DMS153 treated with DMSO at 0.1 percent for 48 hours (cell line): ENCODE measurements at regions not wholly inside any gene's neighbourhood (a gene's known extent, or its start where the extent isn't known, plus 50 kb on each side); places are given as distances from the start of the nearest gene placed in this dataset.
"Not testable (repeated sequence)": the region's sequence is repeated elsewhere in the genome, so short reads cannot be mapped to it uniquely, and the experiment has no call there.

Experiments used
- DNase-seq: peaks from one replicate; lab custom pipeline; 2025; ENCODE audit not compliant: unreplicated experiment; lab: John Stamatoyannopoulos, UW

DNA sequence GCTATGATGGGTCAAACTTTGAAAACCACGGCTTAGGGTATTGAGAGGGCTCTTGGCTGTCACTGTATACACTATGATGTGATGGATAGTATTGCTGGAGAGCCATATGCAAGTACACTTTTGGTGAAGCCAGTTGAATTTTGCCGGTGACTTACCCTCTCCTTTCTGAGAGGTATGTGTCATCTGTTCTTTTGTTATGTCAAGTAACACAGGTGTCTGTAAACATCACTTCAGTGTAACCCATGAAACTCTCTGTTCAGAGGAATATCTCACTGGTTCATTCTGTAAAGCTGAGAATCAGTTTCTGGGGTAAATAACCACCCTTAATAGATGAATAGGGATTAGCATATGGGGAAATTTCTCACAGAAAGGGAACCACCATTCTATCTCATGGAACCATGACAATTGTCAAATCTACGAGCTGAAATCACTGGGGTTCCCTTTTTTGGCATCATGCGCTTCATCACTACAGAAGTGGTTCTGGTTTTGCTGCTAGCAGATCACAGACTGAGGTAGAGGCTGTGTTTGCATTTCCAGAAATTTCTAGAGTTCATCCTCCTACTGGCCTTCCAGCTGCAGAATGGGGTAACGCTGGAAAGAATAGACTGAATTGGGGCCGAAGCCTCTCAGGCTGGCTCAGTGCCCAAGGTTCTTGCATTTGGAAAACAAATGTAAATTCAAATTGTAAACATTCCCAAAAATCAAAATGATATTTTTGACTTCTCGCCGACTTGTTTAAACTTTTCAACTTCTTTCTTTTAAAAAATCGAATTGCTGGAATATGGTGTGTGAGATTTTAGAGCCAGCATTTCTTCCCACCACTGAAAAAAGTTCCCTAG lies 83.3 kb upstream of the CREB5 start:
- DNase-seq: peak; percentile 96

DNA sequence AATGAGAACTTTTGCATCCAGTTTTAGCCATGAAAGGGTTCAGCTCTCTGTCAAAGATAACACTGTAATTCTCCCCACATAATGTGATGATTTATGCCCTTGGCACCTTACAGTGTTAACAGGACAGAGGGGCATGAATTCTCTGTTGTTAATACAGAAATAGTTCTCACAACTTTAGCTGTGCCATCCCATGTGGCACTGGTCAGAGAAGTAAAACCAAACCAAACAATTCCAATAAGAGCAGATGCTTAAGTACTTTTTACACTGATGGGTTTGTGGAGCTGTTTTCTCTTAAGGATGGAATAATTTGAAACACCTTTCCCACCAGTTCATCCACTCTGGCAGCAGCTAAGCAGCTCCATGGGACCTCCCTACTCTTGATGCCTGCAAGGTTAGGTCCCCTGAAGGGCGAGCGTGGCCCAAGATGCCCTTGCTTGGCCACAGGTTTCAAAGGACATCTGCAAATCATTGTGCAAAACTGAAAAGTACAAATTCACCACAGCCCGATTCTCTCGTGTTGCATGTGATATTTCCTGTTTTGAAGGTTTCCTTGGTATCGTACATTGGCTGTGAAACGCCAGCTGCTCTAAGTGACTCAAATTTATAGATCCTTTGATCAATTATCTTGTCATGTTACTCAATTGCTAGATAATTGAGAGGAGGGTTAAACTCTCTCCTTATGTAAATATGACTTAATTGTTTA lies 82.5 kb upstream of the CREB5 start:
- DNase-seq: peak; percentile 85

DNA sequence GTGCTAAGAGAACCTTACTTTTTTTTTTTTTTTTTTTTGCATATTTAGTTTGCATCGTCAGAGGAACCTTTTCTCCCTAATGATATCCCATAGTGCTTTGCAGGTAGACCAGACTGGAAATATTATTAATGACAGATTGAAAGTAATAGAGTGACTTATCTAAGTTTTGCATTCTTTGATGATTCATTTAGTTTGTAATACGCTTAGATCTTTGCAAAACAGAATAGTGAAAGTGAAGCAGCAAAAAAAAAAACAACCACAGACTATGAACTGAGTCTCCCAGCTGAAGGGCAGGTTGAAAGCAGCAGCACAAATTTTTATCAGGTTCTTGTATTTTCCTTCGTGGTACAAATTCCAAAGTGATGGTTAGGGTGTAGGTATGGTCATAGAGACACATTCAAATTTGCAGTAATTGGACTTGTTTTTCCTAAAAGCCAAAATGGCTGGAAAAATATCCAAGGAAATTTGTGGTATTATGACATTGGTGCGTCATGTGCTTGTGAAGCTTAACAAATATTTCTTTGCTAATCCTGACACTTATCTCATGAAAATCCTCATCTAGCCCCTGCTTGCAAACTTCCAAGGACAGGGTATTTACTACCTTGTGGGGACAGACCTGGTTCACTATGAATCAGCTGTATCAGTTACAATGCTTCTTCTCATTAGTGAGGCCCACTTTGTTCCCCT lies 81.8 kb upstream of the CREB5 start:
- DNase-seq: no peak

DNA sequence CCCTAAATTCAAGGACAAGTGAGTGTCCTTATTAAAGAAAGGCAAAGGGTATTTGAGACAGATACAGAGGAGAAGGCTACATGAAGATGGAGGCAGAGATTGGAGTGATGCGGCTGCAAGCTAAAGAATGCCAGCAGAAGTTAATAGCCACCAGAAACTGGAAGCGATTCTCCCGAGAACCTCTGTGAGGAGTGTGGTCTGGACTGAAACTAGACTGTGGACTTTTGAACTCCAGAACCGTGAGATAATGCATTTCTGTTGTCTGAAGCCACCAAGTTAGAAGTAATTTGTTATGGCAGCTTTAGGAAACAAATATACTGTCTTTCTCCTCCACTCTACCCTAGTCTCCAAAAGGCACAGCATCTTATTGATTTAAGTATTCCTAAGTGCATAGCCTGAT lies 80.3 kb upstream of the CREB5 start:
- DNase-seq: no peak

DNA sequence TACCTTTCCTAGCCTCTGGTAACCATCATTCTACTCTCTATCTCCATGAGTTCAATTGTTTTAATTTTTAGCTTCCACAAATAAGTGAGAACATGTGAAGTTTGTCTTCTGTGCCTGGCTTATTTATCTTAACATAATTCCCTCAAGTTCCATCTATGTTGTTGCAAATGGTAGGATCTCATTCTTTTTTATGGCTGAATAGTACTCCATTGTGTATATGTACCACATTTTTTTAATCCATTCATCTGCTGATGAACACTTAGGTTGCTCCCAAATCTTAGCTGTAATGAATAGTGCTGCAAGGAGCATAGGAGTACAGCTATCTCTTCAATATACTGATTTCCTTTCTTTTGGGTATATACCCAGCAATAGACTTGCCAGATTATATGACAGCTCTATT lies 78.8 kb upstream of the CREB5 start:
- not testable (repeated sequence) for DNase-seq

DNA sequence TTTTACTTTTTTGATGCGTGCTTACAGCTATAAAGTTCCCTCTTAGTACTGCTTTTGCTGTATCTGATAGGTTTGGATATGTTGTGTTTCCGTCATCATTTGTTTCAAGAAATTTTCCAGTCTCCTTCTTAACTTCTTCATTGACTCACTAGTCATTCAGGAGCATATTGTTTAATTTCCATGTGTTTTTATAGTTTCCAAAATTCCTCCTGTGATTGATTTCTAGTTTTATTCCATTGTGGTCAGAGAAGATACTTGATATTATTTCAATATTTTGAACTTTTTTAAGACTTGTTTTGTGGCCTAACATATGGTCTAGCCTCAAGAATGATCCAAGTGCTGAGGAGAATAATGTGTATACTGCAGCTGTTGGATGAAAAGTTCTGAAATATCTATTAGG lies 75.5 kb upstream of the CREB5 start:
- no peak for DNase-seq

DNA sequence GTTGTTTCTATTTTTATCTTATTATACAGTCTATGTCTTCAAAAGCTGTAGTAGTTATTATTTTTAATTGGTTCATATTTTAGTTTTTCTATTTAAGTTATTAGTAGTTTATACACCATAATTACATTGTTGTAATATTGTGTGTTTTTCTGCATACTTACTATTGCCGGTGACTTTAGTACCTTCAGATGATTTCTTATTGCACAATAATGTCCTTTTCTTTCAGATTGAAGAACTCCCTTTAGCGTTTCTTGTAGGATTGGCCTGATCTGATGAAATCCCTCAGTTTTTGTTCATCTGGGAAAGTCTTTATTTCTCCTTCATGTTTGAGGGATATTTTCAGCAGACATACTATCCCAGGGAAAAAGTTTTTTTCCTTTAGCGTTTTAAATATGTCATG lies 74.3 kb upstream of the CREB5 start:
- DNase-seq: no peak

DNA sequence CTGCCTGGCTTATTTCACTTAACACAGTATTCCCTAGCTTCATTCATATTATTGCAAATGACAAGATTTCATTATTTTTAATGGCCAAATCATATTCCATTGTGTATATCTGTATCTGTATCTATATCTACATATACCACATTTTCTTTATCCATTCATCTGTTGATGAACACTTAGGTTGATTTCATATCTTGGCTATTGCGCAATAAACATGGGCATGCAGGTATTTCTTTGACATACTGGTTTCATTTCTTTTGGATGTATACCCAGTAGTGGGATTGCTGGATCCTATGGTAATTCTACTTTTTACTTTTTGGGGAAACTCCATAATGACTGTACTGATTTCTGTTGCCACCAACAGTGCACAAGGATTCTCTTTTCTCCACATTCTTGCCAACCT lies 68.9 kb upstream of the CREB5 start:
- no peak for DNase-seq

DNA sequence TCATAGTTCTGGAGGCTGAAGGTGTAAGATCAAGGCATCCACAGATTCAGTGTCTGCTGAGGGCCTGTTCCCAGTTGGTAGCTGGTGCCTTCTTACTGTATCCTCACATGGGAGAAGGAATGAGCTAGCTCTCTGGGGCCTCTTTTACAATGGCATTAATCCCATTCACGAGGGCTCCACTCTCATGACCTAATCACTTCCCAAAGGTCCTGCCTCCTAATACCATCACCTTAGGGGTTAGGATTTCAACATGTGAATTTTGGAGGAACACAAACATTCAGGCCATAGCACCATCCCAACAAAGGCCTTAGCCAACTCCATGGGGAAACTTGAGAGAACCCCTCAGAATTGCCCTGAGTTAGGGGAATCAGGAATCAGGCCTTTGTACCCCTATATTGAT lies 66.1 kb upstream of the CREB5 start:
- no peak for DNase-seq

DNA sequence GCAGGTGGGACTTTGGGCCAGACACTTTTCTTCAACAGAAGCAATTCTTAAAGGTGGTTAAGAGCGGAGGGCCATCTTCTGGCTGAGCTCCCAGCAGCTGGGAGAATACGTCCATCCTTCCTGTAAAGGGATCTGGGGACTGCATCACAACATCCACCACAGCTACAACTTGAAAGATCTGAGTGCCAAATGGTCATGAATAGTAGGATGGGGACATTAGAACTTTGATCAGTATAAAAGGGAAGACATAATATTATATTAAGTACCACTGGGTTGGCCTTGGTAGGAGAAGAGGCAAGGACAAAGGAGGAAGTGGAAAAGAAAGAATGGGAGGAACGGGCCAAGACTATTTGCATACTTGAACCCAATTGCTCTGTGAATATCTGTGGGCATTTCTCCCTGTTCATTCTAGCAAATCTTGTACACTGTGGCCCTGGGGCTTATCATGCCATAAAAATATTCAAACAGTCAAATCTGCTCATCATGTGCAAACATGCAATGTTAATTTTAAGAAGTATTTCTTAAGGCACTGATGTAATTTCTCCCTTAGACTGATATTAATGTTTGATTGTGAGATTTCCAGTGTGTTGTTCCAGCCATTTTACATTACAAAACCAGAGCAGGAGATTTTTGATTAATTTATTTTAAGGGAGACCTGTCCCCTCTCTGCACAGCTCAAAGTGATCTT lies 65.5 kb upstream of the CREB5 start:
- DNase-seq: no peak

DNA sequence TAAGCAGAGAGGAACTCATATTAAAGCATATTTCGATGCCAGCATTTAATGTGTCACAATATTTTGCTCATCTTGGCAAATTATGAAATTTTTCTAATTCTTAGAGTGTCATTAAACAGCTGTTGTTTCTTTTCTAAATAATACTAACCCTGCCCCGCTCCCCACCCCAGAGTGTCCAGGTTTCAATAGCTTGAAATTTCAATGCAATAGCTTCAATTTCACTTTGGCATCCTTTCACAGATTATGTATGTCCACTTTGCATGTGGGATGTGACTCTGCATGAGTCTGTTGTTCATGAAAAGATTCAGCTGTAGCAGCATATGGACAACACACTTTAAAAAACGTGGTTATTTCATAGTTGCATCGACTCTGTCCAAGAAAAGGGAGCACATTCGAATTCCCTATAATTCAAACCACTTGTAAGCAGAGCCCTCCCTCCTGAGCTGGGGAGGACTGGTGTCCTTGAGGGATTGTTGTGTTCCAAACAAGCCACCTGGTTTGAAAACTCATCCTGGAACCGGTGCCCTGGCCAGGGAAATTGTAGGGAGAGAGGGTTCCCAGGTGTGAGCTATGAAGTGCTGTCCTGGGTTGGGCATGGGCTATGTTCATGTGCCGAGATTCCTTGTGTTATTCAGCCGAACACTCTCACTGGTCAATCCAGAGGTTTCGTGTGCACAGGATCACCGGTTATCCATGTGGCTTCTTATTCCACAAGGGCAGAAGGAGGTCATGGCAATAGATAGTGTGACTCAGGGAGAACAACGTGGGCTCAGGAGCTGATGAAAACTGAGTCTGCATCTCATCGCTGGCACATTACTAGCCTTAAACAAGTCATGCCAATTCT lies 64.6 kb upstream of the CREB5 start:
- no peak for DNase-seq

DNA sequence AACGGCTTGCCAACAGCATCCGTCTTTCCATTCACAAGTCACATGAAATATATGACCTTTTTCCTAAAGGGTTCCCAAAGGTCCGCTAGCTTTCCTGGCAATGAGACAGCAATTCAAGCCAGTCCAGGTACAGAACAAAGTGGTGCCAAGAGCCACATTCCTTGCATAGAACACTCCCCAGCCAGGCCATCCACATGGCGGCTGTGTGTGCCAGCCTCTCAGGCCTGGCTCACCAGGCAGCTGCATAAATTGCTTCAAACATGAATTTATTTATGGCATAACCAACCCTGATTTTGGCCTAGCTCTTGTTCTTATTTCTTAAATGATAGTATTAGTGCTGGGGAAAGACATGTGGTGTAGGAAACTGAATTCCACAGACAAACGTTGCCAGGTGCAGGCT lies 63.7 kb upstream of the CREB5 start:
- DNase-seq: no peak

DNA sequence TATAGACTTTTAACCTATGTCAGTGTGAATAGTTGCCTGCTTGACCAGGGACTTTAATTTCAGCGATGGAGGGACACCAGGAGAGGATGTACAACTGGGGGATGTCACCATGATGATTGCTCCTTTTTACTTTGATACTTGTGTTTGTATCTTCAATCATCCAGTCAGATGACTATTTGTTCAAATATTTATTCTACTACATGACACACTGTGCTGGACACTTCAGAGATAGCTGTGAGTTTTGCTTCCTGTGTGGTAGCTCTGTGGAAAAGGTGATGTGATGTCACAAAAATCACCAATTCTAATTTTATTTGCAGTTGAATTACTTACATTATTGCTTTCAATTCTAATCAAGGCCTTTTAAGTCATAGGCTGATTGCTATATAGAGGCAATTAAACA lies 62.7 kb upstream of the CREB5 start:
- DNase-seq: peak; percentile 77

DNA sequence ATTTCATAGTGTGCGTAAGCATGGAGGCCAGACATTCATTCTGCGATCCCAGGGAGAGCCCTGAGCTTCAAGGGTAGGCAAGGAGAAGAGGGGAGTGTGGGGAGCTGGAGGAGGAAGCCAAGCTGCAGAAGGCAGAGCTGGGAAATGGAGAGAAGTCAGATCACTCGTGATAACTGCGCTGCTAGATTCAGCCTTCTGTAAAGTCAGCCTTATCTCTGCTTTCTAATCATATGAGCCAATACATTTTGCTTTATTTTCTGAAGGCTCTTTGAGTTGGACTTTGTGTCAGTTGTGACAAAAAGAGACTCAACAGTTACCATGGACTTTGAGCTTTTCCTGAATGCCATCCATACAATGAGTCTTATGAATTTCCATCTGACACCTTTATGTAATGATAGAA lies 61.7 kb upstream of the CREB5 start:
- DNase-seq: no peak

DNA sequence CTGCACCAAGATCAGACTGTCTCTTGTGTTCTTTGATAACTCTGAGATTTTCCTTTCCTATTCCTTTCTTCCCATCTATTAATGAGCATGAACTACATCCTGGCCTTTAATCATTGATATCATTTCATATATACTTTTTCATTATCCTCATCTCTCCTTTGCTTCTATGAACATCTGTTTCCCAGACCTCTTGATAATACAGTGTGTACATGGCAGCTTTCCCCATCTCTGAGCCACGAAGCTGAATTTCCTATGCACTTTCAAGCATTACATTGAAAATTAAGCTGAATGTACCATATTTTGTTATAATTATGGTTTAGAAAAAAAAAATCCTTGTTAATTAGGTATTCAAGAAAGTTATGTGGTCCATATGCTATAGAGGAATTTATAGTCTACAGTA lies 60.9 kb upstream of the CREB5 start:
- no peak for DNase-seq

DNA sequence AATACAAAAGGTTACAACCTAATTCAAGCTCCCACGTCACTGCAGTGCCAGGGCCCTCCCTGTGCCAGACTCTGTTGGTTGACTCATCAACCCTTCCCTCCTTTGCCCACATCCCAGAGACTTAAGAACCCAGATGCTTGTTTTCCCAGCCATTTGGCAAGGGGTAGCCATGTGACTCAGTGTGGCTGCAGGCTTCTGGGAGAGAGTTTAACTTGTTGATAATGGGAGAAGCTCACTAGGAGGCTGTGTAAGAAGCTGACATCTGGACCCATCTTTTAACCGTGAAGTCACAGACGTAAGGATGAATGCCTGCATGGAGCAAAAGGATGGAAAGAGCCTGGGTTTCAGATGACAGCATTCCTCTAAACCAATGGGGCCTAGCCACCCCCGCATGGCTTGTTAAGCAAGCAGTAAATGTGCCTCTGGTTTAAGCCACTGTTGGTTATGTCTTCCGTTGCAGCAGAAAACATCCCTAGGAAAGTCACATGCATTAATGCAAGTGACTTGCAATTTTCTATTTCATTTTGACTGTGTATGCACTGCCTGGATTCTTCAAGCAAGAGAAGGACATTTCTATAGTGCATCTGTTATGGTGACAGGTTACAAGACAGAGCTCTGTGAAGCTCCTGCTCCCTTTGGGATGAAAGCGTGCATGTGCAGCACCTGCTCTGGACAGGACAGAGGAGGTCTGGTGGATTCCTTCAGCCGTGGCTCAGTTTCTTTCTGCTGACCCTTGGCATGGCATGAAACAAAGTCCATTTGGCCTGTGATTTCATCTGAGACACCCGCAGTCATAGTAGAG lies 57.5 kb upstream of the CREB5 start:
- DNase-seq: peak; percentile 38

DNA sequence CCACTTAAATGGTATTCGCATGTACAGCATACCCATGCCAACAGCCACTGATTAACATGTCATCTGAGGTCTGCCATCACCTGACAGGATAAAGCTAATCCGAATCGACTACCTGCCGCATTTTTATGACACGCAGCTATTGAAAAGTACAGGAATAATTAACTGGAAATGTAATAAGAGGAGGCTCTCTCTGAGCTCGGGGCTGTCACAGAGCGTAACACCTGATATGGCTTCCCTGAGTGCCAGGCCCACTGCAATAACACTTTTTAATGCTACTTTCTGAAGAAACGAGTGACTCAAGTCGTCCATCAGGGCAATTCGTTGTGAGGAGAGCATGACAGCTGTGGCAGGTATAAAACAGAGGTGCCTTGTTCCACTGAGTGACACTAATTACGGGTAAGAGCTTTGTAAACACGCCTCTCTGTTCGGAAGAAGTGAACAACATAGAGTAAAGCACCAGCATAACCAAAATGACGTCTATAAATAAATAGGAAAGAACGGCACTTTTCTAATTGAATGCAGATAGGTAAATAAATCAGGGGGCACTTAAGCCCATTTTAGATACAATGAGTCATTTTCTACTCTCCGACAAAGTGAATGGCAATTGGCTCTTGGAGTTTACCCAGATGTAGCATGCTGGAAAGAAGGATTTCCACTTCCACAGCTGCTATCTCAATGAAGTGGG lies 56.5 kb upstream of the CREB5 start:
- DNase-seq: peak; percentile 100

DNA sequence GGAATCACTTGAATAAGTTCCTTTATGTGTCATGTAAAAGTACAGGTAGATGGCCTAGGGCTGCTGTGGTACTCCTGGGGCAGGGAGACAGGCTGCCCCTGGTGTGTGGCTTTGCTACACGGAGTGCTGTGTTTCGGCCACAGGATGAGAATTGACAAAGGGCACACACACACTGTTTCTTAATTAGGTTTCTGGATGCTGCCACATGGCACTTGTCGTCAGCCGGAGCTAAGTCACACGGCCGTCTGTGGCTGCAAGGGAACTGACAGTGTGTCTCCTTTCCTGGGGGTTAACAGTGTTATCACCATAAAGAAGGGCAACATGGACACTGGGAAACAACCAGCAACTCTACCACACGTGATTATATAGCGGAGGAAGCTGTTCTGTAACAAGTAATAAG lies 55.7 kb upstream of the CREB5 start:
- DNase-seq: peak; percentile 80

DNA sequence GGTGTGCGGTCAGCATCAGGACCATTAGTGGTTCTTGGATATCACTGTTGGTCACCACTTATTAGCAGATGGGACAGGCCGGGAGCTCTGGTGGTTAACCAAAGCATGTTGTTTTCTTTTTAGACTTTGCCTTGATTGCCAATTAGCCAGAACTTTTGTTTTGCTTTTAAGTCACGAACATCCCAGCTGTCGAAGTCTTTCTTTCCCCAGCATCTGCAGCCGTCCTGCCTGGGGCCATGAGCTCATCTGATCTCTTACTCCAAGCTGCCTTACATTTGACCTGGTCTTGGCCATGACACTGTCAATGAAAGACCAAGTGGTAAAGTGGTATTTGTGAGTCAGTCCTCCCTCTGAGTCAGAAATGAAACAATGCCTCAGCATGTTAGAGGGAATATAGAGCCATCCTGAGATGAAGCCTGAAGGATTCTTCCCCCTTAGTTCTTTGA lies 53.9 kb upstream of the CREB5 start:
- DNase-seq: no peak
